GM06990 (cell line): ENCODE measurements at regions not wholly inside any gene's neighbourhood (a gene's known extent, or its start where the extent isn't known, plus 50 kb on each side); places are given as distances from the start of the nearest gene placed in this dataset.

Experiments used
- DNase-seq: peaks from one replicate; pipeline ENCODE4 v3.0.0-alpha.2; 2011; ENCODE audit not compliant: insufficient read length; ENCODE audit errors: extremely low read depth
- H3K27me3 ChIP-seq: replicated peaks from 2 replicates; pipeline ENCODE4 v1.6.0; 2011; ENCODE audit warnings: low read length; ENCODE audit not compliant: control insufficient read depth, insufficient read depth
- H3K36me3 ChIP-seq: 2 replicates; pipeline ENCODE4 v1.5.1; 2011; ENCODE audit warnings: low read length; ENCODE audit not compliant: control insufficient read depth, insufficient read depth
- H3K4me3 ChIP-seq: replicated peaks from 2 replicates; pipeline ENCODE4 v1.5.1; 2011; ENCODE audit warnings: low read depth, mild to moderate bottlenecking, control low read depth, low read length
- TF ChIP-seq, protein P1 (sequence below): IDR thresholded peaks from 2 replicates; pipeline ENCODE4 v1.5.1; 2011; ENCODE audit warnings: low read length, control low read depth, mild to moderate bottlenecking, inconsistent platforms; ENCODE audit not compliant: insufficient read depth, poor library complexity, severe bottlenecking

DNA sequence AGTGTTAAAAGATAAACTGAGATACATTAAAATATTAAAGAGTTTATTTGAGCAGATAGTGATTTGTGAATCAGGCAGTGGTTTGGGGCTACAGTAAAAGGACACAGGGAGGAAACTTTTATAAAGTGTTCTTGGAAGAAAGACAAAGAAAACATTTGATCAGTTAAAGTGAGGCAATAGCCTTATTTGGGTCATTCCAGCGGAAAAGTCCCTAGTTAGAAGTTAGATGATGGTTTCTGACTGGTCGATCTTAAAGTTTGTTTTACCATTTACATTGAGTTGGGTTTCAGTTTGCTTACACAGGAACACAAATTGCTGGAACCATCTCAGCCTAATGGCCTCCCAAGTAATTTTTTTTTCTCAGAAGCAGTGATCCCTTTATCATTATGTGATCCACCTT lies 69.7 kb downstream of the PPP1R2C start:
- Histone ChIP-seq H3K27me3 (no peaks in the 10 kb centered on the region), H3K4me3 (no peak overlapping the region), H3K36me3 (no peaks in the 10 kb centered on the region)
- DNase-seq: no peak
- TF ChIP-seq, protein P1, sequence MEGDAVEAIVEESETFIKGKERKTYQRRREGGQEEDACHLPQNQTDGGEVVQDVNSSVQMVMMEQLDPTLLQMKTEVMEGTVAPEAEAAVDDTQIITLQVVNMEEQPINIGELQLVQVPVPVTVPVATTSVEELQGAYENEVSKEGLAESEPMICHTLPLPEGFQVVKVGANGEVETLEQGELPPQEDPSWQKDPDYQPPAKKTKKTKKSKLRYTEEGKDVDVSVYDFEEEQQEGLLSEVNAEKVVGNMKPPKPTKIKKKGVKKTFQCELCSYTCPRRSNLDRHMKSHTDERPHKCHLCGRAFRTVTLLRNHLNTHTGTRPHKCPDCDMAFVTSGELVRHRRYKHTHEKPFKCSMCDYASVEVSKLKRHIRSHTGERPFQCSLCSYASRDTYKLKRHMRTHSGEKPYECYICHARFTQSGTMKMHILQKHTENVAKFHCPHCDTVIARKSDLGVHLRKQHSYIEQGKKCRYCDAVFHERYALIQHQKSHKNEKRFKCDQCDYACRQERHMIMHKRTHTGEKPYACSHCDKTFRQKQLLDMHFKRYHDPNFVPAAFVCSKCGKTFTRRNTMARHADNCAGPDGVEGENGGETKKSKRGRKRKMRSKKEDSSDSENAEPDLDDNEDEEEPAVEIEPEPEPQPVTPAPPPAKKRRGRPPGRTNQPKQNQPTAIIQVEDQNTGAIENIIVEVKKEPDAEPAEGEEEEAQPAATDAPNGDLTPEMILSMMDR: no peak

DNA sequence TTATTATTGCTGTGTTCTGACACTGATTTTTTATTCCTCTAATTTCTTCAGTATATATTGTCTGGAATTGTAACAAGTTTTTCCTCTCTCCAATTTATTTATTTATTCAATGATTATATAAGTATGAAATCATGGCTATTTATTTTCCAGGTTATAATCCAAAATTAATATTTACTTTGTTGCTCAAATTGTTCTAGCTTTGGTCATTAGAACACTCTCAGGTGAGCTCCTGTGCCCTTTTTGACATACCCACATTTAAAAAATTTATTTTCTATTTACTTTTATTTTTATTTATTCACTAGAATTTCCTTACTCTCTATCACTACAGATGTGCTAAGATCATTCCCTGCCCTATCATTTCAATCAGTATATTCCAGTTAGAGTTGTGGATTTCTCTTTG lies 70.2 kb downstream of the PPP1R2C start:
- Histone ChIP-seq H3K4me3 (no peak overlapping the region), H3K27me3 (no peaks in the 10 kb centered on the region), H3K36me3 (no peaks in the 10 kb centered on the region)
- no peak for DNase-seq
- TF ChIP-seq, protein P1: no peak

DNA sequence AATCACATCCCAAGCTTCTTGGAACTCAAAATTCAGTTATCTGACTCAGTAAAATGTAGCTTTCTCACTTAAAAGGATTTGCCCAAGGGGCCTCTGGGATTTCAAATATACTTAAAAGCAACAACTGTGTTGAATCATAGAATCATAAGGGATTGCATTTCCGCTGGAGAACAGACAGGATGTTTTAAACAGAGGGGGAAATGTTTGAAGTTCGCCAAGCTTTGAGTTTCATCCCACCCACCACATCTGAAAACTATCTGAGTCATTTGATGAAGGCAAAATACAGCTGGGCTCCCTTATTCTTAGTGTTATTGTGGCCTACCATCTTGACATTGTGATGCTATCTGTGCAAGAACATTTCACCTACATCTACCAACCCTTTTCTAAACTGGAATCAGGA lies 73.5 kb downstream of the PPP1R2C start:
- H3K36me3 ChIP-seq: no peaks in the 10 kb centered on the region
- H3K4me3 ChIP-seq: no peak overlapping the region
- no peaks in the 10 kb centered on the region for H3K27me3 ChIP-seq
- no peak for DNase-seq
- TF ChIP-seq, protein P1: no peak

DNA sequence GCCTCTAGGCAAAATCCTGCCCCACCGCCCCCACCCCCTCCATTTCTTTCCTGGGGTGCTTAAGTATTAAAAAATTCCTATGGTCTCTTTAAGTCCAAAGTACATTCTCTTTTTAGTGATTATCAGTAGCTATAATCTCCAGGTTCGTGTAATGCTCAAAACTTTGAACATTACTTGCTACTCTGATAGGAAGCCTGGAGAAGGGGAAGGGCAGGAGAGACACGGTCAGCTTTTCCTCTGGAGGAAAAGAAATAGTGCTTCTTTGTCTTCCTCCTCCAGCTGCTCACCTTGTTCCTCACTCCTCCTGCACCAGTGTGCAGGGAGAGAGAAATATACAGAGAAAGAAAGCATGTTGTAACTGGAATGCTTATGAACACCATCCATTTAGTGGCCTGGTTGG lies 80.4 kb downstream of the PPP1R2C start:
- Histone ChIP-seq H3K27me3 (no peaks in the 10 kb centered on the region; the same call in 1 of the 2 replicates), H3K4me3 (no peak overlapping the region), H3K36me3 (no peaks in the 10 kb centered on the region)
- TF ChIP-seq, protein P1: no peak
- no peak for DNase-seq

DNA sequence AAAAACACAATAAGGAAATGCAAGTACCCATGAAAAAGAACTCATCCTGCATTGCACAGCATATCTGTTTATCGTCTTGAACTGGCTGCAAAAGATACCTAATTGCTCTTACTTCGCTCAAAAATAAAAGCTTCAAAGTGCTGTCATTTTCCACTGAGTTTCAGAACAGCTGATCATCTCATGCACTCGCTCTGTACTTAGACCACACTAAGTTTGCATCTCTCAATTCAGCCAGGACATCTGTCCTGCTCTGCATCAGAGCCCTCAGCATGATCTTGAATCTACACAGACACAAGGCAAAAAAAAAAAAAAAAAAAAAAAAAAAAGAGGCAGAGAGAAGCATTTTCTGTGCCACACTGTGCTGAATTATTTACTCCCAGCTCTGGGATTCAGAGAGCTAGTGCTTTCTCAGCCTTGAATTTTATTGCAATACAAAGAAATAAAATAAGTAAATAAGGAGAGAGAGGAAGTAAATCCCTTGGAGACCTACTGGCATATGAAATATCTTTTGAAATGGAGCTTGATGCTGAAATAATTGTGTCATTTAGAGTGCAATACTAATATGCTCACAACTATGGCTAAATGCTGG lies 81.3 kb downstream of the PPP1R2C start:
- Histone ChIP-seq H3K36me3 (no peaks in the 10 kb centered on the region), H3K4me3 (no peak overlapping the region), H3K27me3 (no peaks in the 10 kb centered on the region; the same call in 1 of the 2 replicates)
- DNase-seq: no peak
- TF ChIP-seq, protein P1: no peak

DNA sequence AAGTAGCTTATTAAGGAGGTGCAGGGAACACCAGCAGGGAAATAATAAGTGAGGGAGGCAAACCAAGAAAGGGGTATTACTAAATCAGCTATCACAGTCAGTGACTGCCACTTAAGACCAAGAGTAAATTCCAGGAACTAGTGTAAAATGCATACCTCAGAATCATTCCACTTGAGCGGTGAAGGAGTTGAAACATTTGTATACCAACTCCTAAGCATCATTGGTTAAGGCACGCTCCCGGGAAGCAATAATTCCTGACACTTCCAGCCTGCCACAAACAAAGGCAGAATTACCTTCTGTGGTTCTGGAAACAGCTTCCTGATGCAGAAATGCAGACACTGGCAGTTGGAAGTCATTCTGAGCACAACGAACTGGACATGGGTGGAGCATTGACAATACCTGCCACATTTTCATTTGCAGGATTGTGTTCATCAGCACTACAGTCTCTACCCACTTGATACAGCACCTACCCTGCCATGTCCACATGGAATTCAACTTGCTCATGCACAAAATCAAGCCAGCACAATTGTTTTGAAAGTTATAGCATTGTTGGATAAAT lies 82.1 kb downstream of the PPP1R2C start:
- H3K36me3 ChIP-seq: no peaks in the 10 kb centered on the region
- DNase-seq: no peak
- H3K4me3 ChIP-seq: no peak overlapping the region
- H3K27me3 ChIP-seq: no peaks in the 10 kb centered on the region; the same call in 1 of the 2 replicates
- TF ChIP-seq, protein P1: no peak
